ENCODE measurements at regions not wholly inside any gene's neighbourhood (a gene's known extent, or its start where the extent isn't known, plus 50 kb on each side); places are given as distances from the start of the nearest gene placed in this dataset.
"Not testable (repeated sequence)": the region's sequence is repeated elsewhere in the genome, so short reads cannot be mapped to it uniquely, and the experiment has no call there.

- Histone ChIP-seq H3K9me3 (no peaks in the 10 kb centered on the region), H3K4me1 (no peaks in the 10 kb centered on the region), H3K27me3 (no peaks in the 10 kb centered on the region), H3K27ac (no peak overlapping the region), H3K36me3 (no peaks in the 10 kb centered on the region), H3K4me3 (no peak overlapping the region)
- DNase-seq (ENCODE audit: low spot score in 2 of 2), result no peak
- intact Hi-C loops (cut with DNase I; ENCODE audit: low total_unique reads), result no loop called here
- no peak for TF ChIP-seq CTCF (IDR thresholded peaks at IDR 0.05)
- TF ChIP-seq POLR2AphosphoS5 (IDR thresholded peaks at IDR 0.05), result no peak
- no peak for TF ChIP-seq POLR2A (IDR thresholded peaks at IDR 0.05)
These were observed 276.4 kb upstream of the TMTC4 start for GRCh38 chr13:100951016-100951415.

- H3K4me1 ChIP-seq; H3K4me3 ChIP-seq; H3K27ac ChIP-seq; H3K9me3 ChIP-seq; DNase-seq (ENCODE audit: low spot score in 2 of 2); H3K27me3 ChIP-seq; intact Hi-C loops (cut with DNase I; ENCODE audit: low total_unique reads); H3K36me3 ChIP-seq: not testable (repeated sequence)
These were observed 274.3 kb upstream of the TMTC4 start for GRCh38 chr13:100948937-100949336.

GRCh38 chr13:100946588-100946987 is 272.0 kb upstream of the TMTC4 start:
- no peak for DNase-seq (ENCODE audit: low spot score in 2 of 2)
- intact Hi-C loops (cut with DNase I; ENCODE audit: low total_unique reads), result no loop called here
- Histone ChIP-seq H3K27me3 (no peaks in the 10 kb centered on the region), H3K9me3 (no peaks in the 10 kb centered on the region), H3K4me1 (no peaks in the 10 kb centered on the region), H3K36me3 (no peaks in the 10 kb centered on the region), H3K4me3 (no peak overlapping the region), H3K27ac (no peak overlapping the region)
- TF ChIP-seq CTCF (IDR thresholded peaks at IDR 0.05) (no peak), POLR2AphosphoS5 (IDR thresholded peaks at IDR 0.05) (no peak), POLR2A (IDR thresholded peaks at IDR 0.05) (no peak)

GRCh38 chr13:100944791-100945345 is 270.3 kb upstream of the TMTC4 start:
- H3K4me1 ChIP-seq, result no peaks in the 10 kb centered on the region
- no peaks in the 10 kb centered on the region for H3K27me3 ChIP-seq
- H3K9me3 ChIP-seq, result no peaks in the 10 kb centered on the region
- no peak overlapping the region for H3K27ac ChIP-seq
- intact Hi-C loops (cut with DNase I; ENCODE audit: low total_unique reads), result no loop called here
- no peak for TF ChIP-seq POLR2AphosphoS5 (IDR thresholded peaks at IDR 0.05)
- TF ChIP-seq CTCF (IDR thresholded peaks at IDR 0.05), result no peak
- no peak for TF ChIP-seq POLR2A (IDR thresholded peaks at IDR 0.05)
- no peak overlapping the region for H3K4me3 ChIP-seq
- DNase-seq (ENCODE audit: low spot score in 2 of 2), result no peak
- no peaks in the 10 kb centered on the region for H3K36me3 ChIP-seq

GRCh38 chr13:100942742-100943141 is 268.1 kb upstream of the TMTC4 start:
- H3K4me3 ChIP-seq, result no peak overlapping the region
- H3K4me1 ChIP-seq, result no peaks in the 10 kb centered on the region
- no peaks in the 10 kb centered on the region for H3K27me3 ChIP-seq
- H3K9me3 ChIP-seq, result no peaks in the 10 kb centered on the region
- no peak for DNase-seq (ENCODE audit: low spot score in 2 of 2)
- no peaks in the 10 kb centered on the region for H3K36me3 ChIP-seq
- TF ChIP-seq POLR2A (IDR thresholded peaks at IDR 0.05), result no peak
- TF ChIP-seq POLR2AphosphoS5 (IDR thresholded peaks at IDR 0.05), result no peak
- TF ChIP-seq CTCF (IDR thresholded peaks at IDR 0.05), result no peak
- intact Hi-C loops (cut with DNase I; ENCODE audit: low total_unique reads), result no loop called here
- H3K27ac ChIP-seq, result no peak overlapping the region
